ENCODE measurements at regions not wholly inside any gene's neighbourhood (a gene's known extent, or its start where the extent isn't known, plus 50 kb on each side); places are given as distances from the start of the nearest gene placed in this dataset.
"Not testable (repeated sequence)": the region's sequence is repeated elsewhere in the genome, so short reads cannot be mapped to it uniquely, and the experiment has no call there.

GRCh38 chr1:194013561-194013960 is 827.1 kb upstream of the B3GALT2 start:
- no peak for DNase-seq
- no peak for TF ChIP-seq CTCF (IDR thresholded peaks at IDR 0.05)
- no peak overlapping the region for H3K4me3 ChIP-seq
- no peaks in the 10 kb centered on the region for H3K9me3 ChIP-seq
- no peaks in the 10 kb centered on the region for H3K27me3 ChIP-seq
- no peaks in the 10 kb centered on the region for H3K4me1 ChIP-seq
- intact Hi-C loops (cut with DNase I; ENCODE audit: low total_unique reads): no loop called here
- no peaks in the 10 kb centered on the region for H3K36me3 ChIP-seq
- H3K27ac ChIP-seq: no peak overlapping the region

DNA sequence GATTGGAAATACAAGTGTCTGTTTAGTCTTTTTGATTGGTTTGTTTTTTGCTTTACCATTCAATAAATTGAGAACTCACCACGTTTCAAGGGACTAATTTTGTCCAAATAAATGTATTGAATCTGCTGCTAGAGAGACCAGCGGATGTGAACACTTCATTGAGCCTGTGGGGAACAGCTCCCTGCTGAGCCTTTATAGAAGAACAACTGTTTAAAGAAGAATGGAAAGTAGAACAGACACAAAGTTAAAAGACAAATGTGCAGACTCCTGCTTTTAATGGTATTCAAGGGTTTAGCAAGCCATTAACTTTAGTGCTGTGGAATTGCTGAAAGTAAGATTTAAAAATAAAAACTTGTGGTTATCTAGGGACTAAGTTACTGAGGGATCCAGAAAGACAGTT is 817.7 kb upstream of the B3GALT2 start:
- no peaks in the 10 kb centered on the region for H3K4me1 ChIP-seq
- intact Hi-C loops (cut with DNase I; ENCODE audit: low total_unique reads): no loop called here
- H3K27me3 ChIP-seq: no peaks in the 10 kb centered on the region
- no peaks in the 10 kb centered on the region for H3K36me3 ChIP-seq
- H3K4me3 ChIP-seq: no peak overlapping the region
- no peak for TF ChIP-seq CTCF (IDR thresholded peaks at IDR 0.05)
- no peak for DNase-seq
- H3K27ac ChIP-seq: no peak overlapping the region
- peaks cover 0 to 4% (median 0%) of the 10 kb centered on the region in 3 donors for H3K9me3 ChIP-seq

DNA sequence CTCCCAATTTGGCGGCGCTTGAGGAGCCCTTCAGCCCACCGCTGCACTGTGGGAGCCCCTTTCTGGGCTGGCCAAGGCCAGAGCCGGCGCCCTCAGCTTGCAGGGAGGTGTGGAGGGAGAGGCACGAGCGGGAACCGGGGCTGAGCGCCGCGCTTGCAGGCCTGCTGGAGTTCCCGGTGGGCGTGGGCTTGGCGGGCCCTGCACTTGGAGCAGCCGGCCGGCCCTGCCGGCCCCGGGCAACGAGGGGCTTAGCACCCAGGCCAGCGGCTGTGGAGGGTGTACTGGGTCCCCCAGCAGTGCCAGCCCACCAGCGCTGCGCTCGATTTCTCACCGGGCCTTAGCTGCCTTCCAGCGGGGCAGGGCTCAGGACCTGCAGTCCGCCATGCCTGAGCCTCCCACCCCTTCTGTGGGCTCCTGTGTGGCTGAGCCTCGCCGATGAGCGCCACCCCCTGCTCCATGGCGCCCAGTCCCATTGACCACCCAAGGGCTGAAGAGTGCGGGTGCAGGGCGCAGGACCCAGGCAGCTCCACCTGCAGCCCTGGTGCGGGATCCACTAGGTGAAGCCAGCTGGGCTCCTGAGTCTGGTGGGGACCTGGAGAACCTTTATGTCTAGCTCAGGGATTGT is 815.4 kb upstream of the B3GALT2 start:
- peak in 1 of 2 donors; percentile 48 for DNase-seq
- H3K36me3 ChIP-seq; H3K27me3 ChIP-seq; H3K4me3 ChIP-seq; H3K9me3 ChIP-seq; H3K27ac ChIP-seq; H3K4me1 ChIP-seq; intact Hi-C loops (cut with DNase I; ENCODE audit: low total_unique reads): not testable (repeated sequence)

DNA sequence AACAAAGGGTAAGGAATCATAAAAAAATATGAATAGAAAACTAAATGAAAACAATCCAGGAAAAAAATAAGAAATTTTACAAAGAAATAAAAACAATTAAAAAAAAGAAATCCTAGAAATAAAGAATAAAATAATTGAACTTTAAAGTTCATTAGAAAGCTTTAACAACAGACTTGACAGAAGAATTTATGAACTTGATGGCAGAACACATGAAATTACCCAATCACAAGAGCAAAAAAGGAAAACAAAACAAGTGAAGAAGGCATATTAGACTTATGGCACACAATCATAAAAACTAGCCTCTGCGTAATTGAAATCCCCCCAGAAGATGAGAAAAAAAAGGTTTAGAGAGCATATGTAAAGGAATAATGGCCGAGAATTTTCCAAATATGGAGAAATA is 802.5 kb upstream of the B3GALT2 start:
- no peak overlapping the region for H3K27ac ChIP-seq
- no peak for DNase-seq
- intact Hi-C loops (cut with DNase I; ENCODE audit: low total_unique reads): no loop called here
- H3K36me3 ChIP-seq: no peaks in the 10 kb centered on the region
- no peaks in the 10 kb centered on the region for H3K27me3 ChIP-seq
- TF ChIP-seq CTCF (IDR thresholded peaks at IDR 0.05): no peak
- no peak overlapping the region for H3K4me3 ChIP-seq
- H3K9me3 ChIP-seq: peaks cover 0 to 32% (median 18%) of the 10 kb centered on the region in 3 donors
- H3K4me1 ChIP-seq: no peaks in the 10 kb centered on the region

- intact Hi-C loops (cut with DNase I; ENCODE audit: low total_unique reads): no loop called here
- DNase-seq: no peak
- Histone ChIP-seq H3K36me3 (no peaks in the 10 kb centered on the region), H3K4me3 (no peak overlapping the region), H3K27ac (no peak overlapping the region), H3K4me1 (no peaks in the 10 kb centered on the region), H3K27me3 (no peaks in the 10 kb centered on the region), H3K9me3 (peaks cover 0 to 1% (median 0%) of the 10 kb centered on the region in 3 donors)
- TF ChIP-seq CTCF (IDR thresholded peaks at IDR 0.05): no peak
These were observed 792.8 kb upstream of the B3GALT2 start for GRCh38 chr1:193979219-193979618.

- Histone ChIP-seq H3K27me3 (no peaks in the 10 kb centered on the region), H3K27ac (no peak overlapping the region), H3K9me3 (no peaks in the 10 kb centered on the region), H3K4me3 (no peak overlapping the region), H3K4me1 (no peaks in the 10 kb centered on the region), H3K36me3 (no peaks in the 10 kb centered on the region)
- no peak for DNase-seq
- no peak for TF ChIP-seq CTCF (IDR thresholded peaks at IDR 0.05)
- intact Hi-C loops (cut with DNase I; ENCODE audit: low total_unique reads): no loop called here
These were observed 787.9 kb upstream of the B3GALT2 start for GRCh38 chr1:193974286-193974798.

All from tibial artery (tissue), 4 donors.